ENCODE measurements at regions not wholly inside any gene's neighbourhood (a gene's known extent, or its start where the extent isn't known, plus 50 kb on each side); places are given as distances from the start of the nearest gene placed in this dataset.

DNA sequence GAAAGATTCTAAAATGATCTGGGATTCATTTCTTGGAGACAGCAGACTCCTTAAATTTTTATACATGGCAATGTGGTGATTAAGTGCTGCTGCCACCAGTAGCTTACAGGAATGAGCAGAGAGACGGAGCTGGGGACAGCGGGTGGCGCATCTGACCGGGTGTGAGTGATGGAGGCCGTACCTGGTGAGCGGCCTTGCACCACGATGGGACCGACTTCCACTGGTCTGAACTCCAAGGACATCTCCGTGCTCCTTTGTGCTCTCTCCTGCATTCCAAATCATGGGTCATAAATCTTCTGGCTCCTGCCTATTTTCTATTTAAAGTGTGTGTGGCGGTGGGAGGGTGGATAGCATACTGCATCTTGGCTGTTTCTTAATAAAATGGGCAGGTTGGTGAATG lies 262.6 kb downstream of the ABHD5 start:
- TF ChIP-seq, protein P1, sequence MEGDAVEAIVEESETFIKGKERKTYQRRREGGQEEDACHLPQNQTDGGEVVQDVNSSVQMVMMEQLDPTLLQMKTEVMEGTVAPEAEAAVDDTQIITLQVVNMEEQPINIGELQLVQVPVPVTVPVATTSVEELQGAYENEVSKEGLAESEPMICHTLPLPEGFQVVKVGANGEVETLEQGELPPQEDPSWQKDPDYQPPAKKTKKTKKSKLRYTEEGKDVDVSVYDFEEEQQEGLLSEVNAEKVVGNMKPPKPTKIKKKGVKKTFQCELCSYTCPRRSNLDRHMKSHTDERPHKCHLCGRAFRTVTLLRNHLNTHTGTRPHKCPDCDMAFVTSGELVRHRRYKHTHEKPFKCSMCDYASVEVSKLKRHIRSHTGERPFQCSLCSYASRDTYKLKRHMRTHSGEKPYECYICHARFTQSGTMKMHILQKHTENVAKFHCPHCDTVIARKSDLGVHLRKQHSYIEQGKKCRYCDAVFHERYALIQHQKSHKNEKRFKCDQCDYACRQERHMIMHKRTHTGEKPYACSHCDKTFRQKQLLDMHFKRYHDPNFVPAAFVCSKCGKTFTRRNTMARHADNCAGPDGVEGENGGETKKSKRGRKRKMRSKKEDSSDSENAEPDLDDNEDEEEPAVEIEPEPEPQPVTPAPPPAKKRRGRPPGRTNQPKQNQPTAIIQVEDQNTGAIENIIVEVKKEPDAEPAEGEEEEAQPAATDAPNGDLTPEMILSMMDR (IDR thresholded peaks at IDR 0.05), result no peak
- TF ChIP-seq POLR2A (IDR thresholded peaks at IDR 0.05), result no peak
